ENCODE measurements at regions not wholly inside any gene's neighbourhood (a gene's known extent, or its start where the extent isn't known, plus 50 kb on each side); places are given as distances from the start of the nearest gene placed in this dataset.

DNA sequence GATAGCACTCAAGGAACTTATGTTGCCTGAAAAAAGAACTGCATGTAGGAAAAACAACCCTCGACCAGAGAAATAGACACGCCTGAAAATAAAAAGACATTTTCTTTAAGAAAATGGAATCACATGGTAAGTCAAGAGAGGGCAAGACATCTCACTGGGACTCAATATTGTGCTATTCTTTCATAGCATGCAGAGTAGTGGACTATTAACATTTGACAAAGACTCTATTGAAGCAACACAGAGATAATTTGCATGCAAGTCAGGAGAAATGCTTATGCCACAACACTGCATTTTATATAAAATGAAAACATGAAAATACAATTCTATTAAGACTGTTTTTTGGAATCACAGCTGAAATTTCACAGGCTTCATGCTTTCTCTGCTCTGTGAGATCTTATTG lies 77.9 kb upstream of the RHOBTB1 start:
- TF ChIP-seq, protein P1, sequence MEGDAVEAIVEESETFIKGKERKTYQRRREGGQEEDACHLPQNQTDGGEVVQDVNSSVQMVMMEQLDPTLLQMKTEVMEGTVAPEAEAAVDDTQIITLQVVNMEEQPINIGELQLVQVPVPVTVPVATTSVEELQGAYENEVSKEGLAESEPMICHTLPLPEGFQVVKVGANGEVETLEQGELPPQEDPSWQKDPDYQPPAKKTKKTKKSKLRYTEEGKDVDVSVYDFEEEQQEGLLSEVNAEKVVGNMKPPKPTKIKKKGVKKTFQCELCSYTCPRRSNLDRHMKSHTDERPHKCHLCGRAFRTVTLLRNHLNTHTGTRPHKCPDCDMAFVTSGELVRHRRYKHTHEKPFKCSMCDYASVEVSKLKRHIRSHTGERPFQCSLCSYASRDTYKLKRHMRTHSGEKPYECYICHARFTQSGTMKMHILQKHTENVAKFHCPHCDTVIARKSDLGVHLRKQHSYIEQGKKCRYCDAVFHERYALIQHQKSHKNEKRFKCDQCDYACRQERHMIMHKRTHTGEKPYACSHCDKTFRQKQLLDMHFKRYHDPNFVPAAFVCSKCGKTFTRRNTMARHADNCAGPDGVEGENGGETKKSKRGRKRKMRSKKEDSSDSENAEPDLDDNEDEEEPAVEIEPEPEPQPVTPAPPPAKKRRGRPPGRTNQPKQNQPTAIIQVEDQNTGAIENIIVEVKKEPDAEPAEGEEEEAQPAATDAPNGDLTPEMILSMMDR (IDR thresholded peaks at IDR 0.05): no peak
- TF ChIP-seq POLR2A (IDR thresholded peaks at IDR 0.05): no peak

Data from Peyer's patch (tissue), 4 donors.